CD4-positive, alpha-beta T cell (primary cell): ENCODE measurements at regions not wholly inside any gene's neighbourhood (a gene's known extent, or its start where the extent isn't known, plus 50 kb on each side); places are given as distances from the start of the nearest gene placed in this dataset.

Experiments
- ATAC-seq: fragments of 200-7000 bp; cut with Tn5 transposase; one replicate; pipeline ENCODE4 v1.10.0; 2022; ENCODE audit warnings: mild to moderate bottlenecking; ENCODE audit not compliant: poor library complexity
- CTCF ChIA-PET: fragments of 350-600 bp; sonication (Branson Sonifier 250); formaldehyde crosslinking; loops from one replicate; lab custom pipeline; 2021; ENCODE audit warnings: antibody characterized with exemption, inconsistent platforms; lab: Charles Lee
- POLR2A ChIA-PET: fragments of 350-600 bp; sonication (Branson Sonifier 250); formaldehyde crosslinking; loops from one replicate; lab custom pipeline; 2021; ENCODE audit warnings: antibody characterized with exemption, inconsistent platforms; lab: Charles Lee
- DNase-seq, 14 experiments: peaks; one replicate each; pipeline ENCODE4 v3.0.0-alpha.2; 2013 to 2020; ENCODE audit warnings: mixed read lengths in 2 of 14
- H3K27ac ChIP-seq, 2 donors: one replicate each; pipeline versions ENCODE4 v1.5.1 to v1.7.0; 2013; ENCODE audit warnings: low read length in 2 of 2, low read depth in 1 of 2, mild to moderate bottlenecking in 1 of 2
- H3K27me3 ChIP-seq, 2 experiments: 1 replicate in 1 of 2; 2 replicates in 1 of 2; pipeline versions ENCODE4 v1.6.1 to v1.7.0; 2013; ENCODE audit warnings: low read length in 2 of 2, control low read depth in 1 of 2, mild to moderate bottlenecking in 1 of 2, moderate library complexity in 1 of 2; ENCODE audit not compliant: insufficient read depth in 2 of 2, control insufficient read depth in 1 of 2
- H3K36me3 ChIP-seq: one replicate; pipeline ENCODE4 v1.6.1; 2013; ENCODE audit warnings: low read length, control low read depth; ENCODE audit not compliant: insufficient read depth
- H3K4me1 ChIP-seq: one replicate; pipeline ENCODE4 v1.6.1; 2013; ENCODE audit warnings: low read length, control low read depth; ENCODE audit not compliant: insufficient read depth
- H3K4me3 ChIP-seq: one replicate; pipeline ENCODE4 v1.5.1; 2013; ENCODE audit warnings: mild to moderate bottlenecking, low read length, moderate library complexity
- H3K9me3 ChIP-seq, 2 experiments: 1 replicate in 1 of 2; 2 replicates in 1 of 2; pipeline versions ENCODE4 v1.6.1 to v1.7.0; 2013; ENCODE audit warnings: low read length in 2 of 2, mild to moderate bottlenecking in 2 of 2, control low read depth in 1 of 2, moderate library complexity in 1 of 2; ENCODE audit not compliant: control insufficient read depth in 1 of 2, insufficient read depth in 1 of 2
- H3K27ac Mint-ChIP-seq: one replicate; pipeline ENCODE4 v1.8.0; 2020; ENCODE audit warnings: mixed read lengths
- H3K27me3 Mint-ChIP-seq: one replicate; pipeline ENCODE4 v1.8.0; 2021; ENCODE audit warnings: mixed read lengths
- H3K36me3 Mint-ChIP-seq: one replicate; pipeline ENCODE4 v1.8.0; 2021; ENCODE audit warnings: low read depth, mixed read lengths
- H3K4me1 Mint-ChIP-seq: one replicate; pipeline ENCODE4 v1.8.0; 2021; ENCODE audit warnings: low read depth, mixed read lengths
- H3K4me3 Mint-ChIP-seq: one replicate; pipeline ENCODE4 v1.8.0; 2020; ENCODE audit warnings: mild to moderate bottlenecking, mixed read lengths
- H3K9me3 Mint-ChIP-seq: one replicate; pipeline ENCODE4 v1.8.0; 2020; ENCODE audit warnings: mixed read lengths
- CTCF ChIP-seq: fragments of 200-600 bp; IDR thresholded peaks from one replicate; pipeline ENCODE4 v1.8.0; 2022; ENCODE audit warnings: antibody characterized with exemption, mild to moderate bottlenecking
- intact Hi-C, 2 experiments: fragments of 100-400 bp; cut with DNase I in 1 of 2; cut with micrococcal nuclease in 1 of 2; formaldehyde crosslinking; loops; one replicate each; pipeline versions ENCODE4 v1.15.1 to v1.9.0; 2023 to 2025; cut with DNase I, micrococcal nuclease

GRCh38 chr1:222019029-222019428 lies 277.1 kb upstream of the DUSP10 start:
- no peaks in the 10 kb centered on the region for H3K9me3 ChIP-seq
- H3K27me3 ChIP-seq = no peaks in the 10 kb centered on the region
- no peak overlapping the region for H3K4me3 ChIP-seq
- no peak for TF ChIP-seq CTCF
- H3K4me1 Mint-ChIP-seq = no peaks in the 10 kb centered on the region
- POLR2A ChIA-PET = no interaction called here
- intact Hi-C loops = no loop called here
- H3K4me3 Mint-ChIP-seq = no peak overlapping the region
- no peaks in the 10 kb centered on the region for H3K9me3 Mint-ChIP-seq
- H3K27ac ChIP-seq = no peak overlapping the region
- no peaks in the 10 kb centered on the region for H3K36me3 ChIP-seq
- ATAC-seq (no peak), DNase-seq (no peak)
- no peaks in the 10 kb centered on the region for H3K36me3 Mint-ChIP-seq
- CTCF ChIA-PET = no interaction called here
- no peaks in the 10 kb centered on the region for H3K27me3 Mint-ChIP-seq
- no peak overlapping the region for H3K27ac Mint-ChIP-seq
- H3K4me1 ChIP-seq = no peaks in the 10 kb centered on the region

- H3K27me3 ChIP-seq = no peaks in the 10 kb centered on the region
- no peak for TF ChIP-seq CTCF
- intact Hi-C loops = no loop called here
- ChIA-PET CTCF (interaction anchor here (0.6 kb wide), 1 partner anchor 32 kb away, joined by 3 read pairs; no protein-coding TSS in a partner anchor), POLR2A (no interaction called here)
- H3K4me3 ChIP-seq = no peak overlapping the region
- H3K27ac ChIP-seq = no peak overlapping the region
- H3K36me3 ChIP-seq = no peaks in the 10 kb centered on the region
- Mint-ChIP-seq H3K4me1 (no peaks in the 10 kb centered on the region), H3K27ac (no peak overlapping the region), H3K27me3 (no peaks in the 10 kb centered on the region), H3K9me3 (no peaks in the 10 kb centered on the region), H3K4me3 (no peak overlapping the region), H3K36me3 (no peaks in the 10 kb centered on the region)
- DNase-seq (no peak), ATAC-seq (no peak)
- no peaks in the 10 kb centered on the region for H3K4me1 ChIP-seq
- no peaks in the 10 kb centered on the region for H3K9me3 ChIP-seq
Observed at GRCh38 chr1:222018041-222018440, 276.2 kb upstream of the DUSP10 start.

GRCh38 chr1:222015686-222016085 lies 273.8 kb upstream of the DUSP10 start:
- Histone ChIP-seq H3K36me3 (no peaks in the 10 kb centered on the region), H3K27ac (no peak overlapping the region), H3K4me3 (no peak overlapping the region), H3K4me1 (no peaks in the 10 kb centered on the region), H3K27me3 (no peaks in the 10 kb centered on the region), H3K9me3 (no peaks in the 10 kb centered on the region)
- no peak overlapping the region for H3K4me3 Mint-ChIP-seq
- ATAC-seq (no peak), DNase-seq (no peak)
- no peaks in the 10 kb centered on the region for H3K9me3 Mint-ChIP-seq
- H3K4me1 Mint-ChIP-seq = no peaks in the 10 kb centered on the region
- TF ChIP-seq CTCF = no peak
- POLR2A ChIA-PET = interaction anchor here (0.7 kb wide), 1 partner anchor 55 kb away, joined by 3 read pairs; no protein-coding TSS in a partner anchor
- no peak overlapping the region for H3K27ac Mint-ChIP-seq
- intact Hi-C loops = no loop called here
- no peaks in the 10 kb centered on the region for H3K36me3 Mint-ChIP-seq
- no peaks in the 10 kb centered on the region for H3K27me3 Mint-ChIP-seq
- CTCF ChIA-PET = no interaction called here
